GM19397 (cell line): ENCODE measurements at regions not wholly inside any gene's neighbourhood (a gene's known extent, or its start where the extent isn't known, plus 50 kb on each side); places are given as distances from the start of the nearest gene placed in this dataset.
"Not testable (repeated sequence)": the region's sequence is repeated elsewhere in the genome, so short reads cannot be mapped to it uniquely, and the experiment has no call there.

Experiments
- ATAC-seq: cut with Tn5 transposase; IDR thresholded peaks from one replicate; pipeline ENCODE4 v1.9.1; 2021; ENCODE audit warnings: mild to moderate bottlenecking, moderate library complexity; ENCODE audit not compliant: unreplicated experiment

- no peak for ATAC-seq
Measured at GRCh38 chr7:25579778-25580075, 351.4 kb upstream of the NPVF start.

- no peak for ATAC-seq
Measured at GRCh38 chr7:25580141-25580540, 351.9 kb upstream of the NPVF start.

GRCh38 chr7:25583621-25584020 is 355.3 kb upstream of the NPVF start:
- ATAC-seq, result no peak

- ATAC-seq, result no peak
Measured at GRCh38 chr7:25584112-25584938, 356.0 kb upstream of the NPVF start.

DNA sequence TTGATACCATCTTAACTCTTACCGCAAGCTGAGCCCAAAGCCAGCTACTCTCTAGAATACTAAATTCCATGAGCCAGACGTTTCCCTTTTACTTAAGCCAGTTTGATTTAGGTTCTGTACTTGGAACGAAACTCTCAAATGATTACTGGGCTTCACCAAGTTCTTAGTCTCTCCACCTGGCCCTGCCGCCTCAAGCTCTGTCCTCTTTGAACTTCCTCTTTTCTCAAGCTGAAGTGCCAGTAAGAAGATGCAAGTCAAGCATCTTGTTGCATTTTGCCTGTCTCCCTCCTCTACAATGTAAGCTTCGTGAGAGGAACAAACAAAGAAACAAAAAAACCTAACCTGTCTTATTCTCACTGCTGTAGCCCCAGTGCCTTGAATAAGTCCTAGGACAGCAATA is 358.2 kb upstream of the NPVF start:
- no peak for ATAC-seq

- ATAC-seq, result no peak
Measured at GRCh38 chr7:25594122-25594521, 365.8 kb upstream of the NPVF start.

- ATAC-seq, result no peak
Measured at GRCh38 chr7:25594728-25595127, 366.4 kb upstream of the NPVF start.

DNA sequence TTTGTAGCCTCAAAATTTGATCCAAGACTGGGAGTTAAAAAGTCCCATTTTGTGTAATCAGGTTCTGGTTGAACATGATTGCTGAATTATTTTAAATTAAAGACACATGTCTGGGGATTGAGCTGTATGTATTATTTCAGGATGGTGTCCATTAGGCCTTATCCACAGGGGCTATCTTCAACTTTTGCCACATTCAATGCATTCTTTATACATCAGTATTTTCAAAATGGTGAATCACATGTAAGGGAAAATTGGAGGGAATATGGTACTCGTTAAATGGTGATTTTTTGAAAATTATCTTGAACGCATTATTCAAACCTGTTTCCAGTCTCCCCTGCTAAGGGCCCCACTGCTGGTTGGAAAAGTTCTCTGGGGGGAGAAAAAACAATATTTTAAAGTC is 367.7 kb upstream of the NPVF start:
- ATAC-seq, result no peak

DNA sequence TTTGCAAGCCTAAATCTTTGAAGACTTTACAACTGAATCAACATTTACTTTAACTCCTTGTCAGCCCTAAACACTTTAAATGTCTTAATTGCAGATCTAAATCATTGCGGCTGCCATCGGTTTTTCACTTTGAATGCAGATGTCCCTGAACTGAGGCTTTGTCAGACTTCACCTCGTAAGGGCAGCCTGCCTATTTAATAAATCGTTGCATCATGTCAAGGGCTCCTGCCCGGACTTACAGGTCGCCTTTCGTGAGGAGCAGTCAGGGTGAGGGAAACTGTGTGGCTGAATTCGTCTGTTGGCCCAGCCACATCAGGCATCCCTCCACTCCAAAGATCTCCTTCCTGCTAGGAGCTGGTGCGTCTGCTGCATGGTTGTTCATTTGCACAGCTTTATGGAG is 368.2 kb upstream of the NPVF start:
- no peak for ATAC-seq

GRCh38 chr7:25597946-25598345 is 369.7 kb upstream of the NPVF start:
- no peak for ATAC-seq

DNA sequence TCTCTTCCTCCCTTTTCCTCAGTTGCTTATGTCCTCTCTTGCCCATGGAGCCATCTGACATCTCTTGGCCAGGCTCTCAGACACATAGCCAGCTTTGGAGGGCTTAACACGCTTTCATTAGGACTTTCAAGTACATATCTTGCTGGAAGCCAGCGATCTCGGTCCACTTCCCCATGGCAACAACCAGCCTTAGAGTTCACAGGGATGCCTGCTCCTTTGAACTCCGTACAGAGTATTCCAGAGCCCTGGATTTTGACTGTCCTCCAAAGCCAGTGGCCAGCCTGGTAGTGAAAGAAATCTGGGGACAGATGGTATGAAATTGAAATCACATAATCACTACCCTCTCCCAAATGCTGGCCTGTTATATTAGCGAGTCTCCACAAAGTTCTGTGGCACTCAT is 370.5 kb upstream of the NPVF start:
- ATAC-seq, result no peak

GRCh38 chr7:25600262-25600920 is 372.1 kb upstream of the NPVF start:
- ATAC-seq, result no peak

- ATAC-seq, result not testable (repeated sequence)
Measured at GRCh38 chr7:25602730-25603426, 374.6 kb upstream of the NPVF start.

DNA sequence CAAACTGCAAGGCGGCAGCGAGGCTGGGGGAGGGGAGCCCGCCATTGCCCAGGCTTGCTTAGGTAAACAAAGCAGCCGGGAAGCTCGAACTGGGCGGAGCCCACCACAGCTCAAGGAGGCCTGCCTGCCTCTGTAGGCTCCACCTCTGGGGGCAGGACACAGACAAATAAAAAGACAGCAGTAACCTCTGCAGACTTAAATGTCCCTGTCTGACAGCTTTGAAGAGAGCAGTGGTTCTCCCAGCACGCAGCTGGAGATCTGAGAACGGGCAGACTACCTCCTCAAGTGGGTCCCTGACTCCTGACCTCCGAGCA is 375.1 kb upstream of the NPVF start:
- ATAC-seq, result not testable (repeated sequence)

DNA sequence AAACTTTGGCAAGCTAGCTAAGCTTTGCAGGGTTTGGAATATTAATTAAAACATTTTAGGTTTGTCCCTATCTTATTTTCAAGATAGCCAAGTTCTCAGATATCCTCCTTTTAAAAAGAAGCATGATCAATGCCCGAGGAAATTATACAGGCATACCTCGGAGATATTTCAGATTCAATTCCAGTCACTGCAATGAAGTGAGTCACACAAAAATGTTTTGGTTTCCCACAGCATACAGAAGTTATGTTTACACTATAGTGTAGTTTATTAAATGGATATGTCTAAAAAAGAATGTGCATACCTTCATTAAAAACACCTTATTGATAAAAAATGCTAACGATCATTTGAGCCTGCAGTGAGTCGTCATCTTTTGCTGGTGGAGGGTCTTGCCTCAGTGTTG is 382.9 kb upstream of the NPVF start:
- ATAC-seq, result no peak

- no peak for ATAC-seq
Measured at GRCh38 chr7:25613912-25614311, 385.6 kb upstream of the NPVF start.

GRCh38 chr7:25614415-25614814 is 386.1 kb upstream of the NPVF start:
- no peak for ATAC-seq

DNA sequence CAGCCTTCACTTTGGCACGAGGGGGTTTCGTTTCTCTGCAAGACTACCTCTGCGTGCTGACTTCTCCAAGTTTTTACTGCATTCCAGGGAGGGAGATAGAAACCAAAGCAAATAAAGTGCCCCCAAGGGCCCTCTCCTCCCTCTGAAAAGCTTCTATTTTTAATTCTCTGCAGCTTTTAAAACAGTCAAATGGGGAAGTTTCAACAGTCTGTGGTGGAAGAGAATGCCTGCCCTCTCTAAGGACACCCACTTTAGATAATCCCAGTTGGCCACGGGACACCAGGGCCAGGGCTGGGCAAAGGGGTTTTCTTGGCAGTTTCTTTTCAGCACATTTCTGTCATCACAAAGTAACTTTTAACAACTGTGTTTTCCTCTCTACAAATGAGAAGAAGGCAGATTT is 386.7 kb upstream of the NPVF start:
- no peak for ATAC-seq

DNA sequence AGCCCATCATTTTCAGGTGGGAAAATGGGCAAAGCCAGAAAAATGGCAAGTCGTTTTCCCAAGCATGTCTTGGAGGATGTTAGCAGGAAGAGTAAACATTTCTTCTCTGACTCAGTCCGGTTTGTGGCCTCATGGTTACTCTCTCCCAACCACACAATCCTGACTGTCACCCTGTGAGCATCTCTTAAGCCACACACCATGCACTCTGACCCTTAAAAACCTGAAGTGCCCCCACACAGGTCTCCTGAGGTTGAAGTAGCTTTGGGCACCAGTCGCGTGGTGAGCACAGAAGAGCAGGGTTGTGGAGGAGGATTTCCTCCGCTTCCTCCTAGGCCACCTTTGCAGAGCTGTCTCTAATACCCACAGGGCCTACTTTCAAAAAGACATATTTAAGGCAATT is 387.3 kb upstream of the NPVF start:
- no peak for ATAC-seq

DNA sequence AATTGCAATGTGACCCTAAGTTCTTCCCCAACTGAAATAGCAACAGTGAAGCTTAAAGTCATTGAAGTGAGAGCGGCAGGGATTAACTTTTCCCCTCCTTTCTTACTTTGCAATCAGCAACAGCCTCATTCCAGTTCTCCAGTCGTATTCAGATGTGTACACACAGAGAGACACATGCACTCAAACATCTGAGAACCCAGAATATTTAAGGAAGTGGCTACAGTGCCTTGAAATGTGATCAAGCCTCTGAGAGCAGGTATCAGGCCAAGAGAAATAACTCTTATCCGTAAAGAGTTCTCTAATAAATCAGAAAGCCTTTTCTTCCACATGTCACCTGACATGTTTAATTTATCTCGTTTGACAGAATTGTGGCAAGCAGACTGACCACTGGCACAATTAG is 388.9 kb upstream of the NPVF start:
- ATAC-seq, result no peak

GRCh38 chr7:25617673-25618072 is 389.4 kb upstream of the NPVF start:
- no peak for ATAC-seq

GRCh38 chr7:25619381-25619780 is 391.1 kb upstream of the NPVF start:
- ATAC-seq, result no peak
